ENCODE measurements at regions not wholly inside any gene's neighbourhood (a gene's known extent, or its start where the extent isn't known, plus 50 kb on each side); places are given as distances from the start of the nearest gene placed in this dataset.

GRCh38 chr9:13963005-13963653 lies 350.8 kb downstream of the NFIB start:
- Histone ChIP-seq H3K9me3 (ENCODE audit: control insufficient read depth, low read depth, low read length) (no peaks in the 10 kb centered on the region), H2AFZ (ENCODE audit: control insufficient read depth, low read length) (no peak overlapping the region), H3K79me2 (ENCODE audit: control insufficient read depth, insufficient read depth, low read length) (no peaks in the 10 kb centered on the region), H3K27ac (ENCODE audit: control insufficient read depth, insufficient read depth, low read length) (no peak overlapping the region), H3K4me1 (ENCODE audit: control insufficient read depth, extremely low read depth, insufficient read depth, low read length) (no peaks in the 10 kb centered on the region), H3K9ac (ENCODE audit: control insufficient read depth, extremely low read depth, insufficient read depth, low read length) (no peak overlapping the region), H3K36me3 (ENCODE audit: control insufficient read depth in 2 of 2, extremely low read depth in 1 of 2, insufficient read depth in 2 of 2, low read length in 2 of 2) (no peaks in the 10 kb centered on the region), H3K4me3 (ENCODE audit: control insufficient read depth in 2 of 3, extremely low read depth in 1 of 3, insufficient read depth in 2 of 3, low read depth in 1 of 3, low read length in 3 of 3) (no peak overlapping the region), H3K27me3 (ENCODE audit: control insufficient read depth, extremely low read depth, insufficient read depth, low read length) (no peaks in the 10 kb centered on the region), H3K9me1 (ENCODE audit: control insufficient read depth, extremely low read depth, insufficient read depth, low read length) (no peaks in the 10 kb centered on the region), H4K20me1 (ENCODE audit: control insufficient read depth, extremely low read depth, insufficient read depth, low read length) (no peaks in the 10 kb centered on the region), H3K4me2 (ENCODE audit: control insufficient read depth, extremely low read depth, insufficient read depth, low read depth, low read length) (no peak overlapping the region)
- FAIRE-seq (no peak), DNase-seq (ENCODE audit: low read depth, low spot score) (no peak)
- no peak for TF ChIP-seq EZH2 (IDR thresholded peaks at IDR 0.05; ENCODE audit: low read length)
- TF ChIP-seq, protein P1, sequence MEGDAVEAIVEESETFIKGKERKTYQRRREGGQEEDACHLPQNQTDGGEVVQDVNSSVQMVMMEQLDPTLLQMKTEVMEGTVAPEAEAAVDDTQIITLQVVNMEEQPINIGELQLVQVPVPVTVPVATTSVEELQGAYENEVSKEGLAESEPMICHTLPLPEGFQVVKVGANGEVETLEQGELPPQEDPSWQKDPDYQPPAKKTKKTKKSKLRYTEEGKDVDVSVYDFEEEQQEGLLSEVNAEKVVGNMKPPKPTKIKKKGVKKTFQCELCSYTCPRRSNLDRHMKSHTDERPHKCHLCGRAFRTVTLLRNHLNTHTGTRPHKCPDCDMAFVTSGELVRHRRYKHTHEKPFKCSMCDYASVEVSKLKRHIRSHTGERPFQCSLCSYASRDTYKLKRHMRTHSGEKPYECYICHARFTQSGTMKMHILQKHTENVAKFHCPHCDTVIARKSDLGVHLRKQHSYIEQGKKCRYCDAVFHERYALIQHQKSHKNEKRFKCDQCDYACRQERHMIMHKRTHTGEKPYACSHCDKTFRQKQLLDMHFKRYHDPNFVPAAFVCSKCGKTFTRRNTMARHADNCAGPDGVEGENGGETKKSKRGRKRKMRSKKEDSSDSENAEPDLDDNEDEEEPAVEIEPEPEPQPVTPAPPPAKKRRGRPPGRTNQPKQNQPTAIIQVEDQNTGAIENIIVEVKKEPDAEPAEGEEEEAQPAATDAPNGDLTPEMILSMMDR (optimal IDR thresholded peaks at IDR 0.05 in 1 of 3, IDR thresholded peaks at IDR 0.05 in 1 of 3, conservative IDR thresholded peaks at IDR 0.05 in 1 of 3; ENCODE audit: extremely low read depth in 1 of 3, insufficient read depth in 2 of 3, low read length in 3 of 3): no peak
- dilution Hi-C loops (cut with MboI; ENCODE audit: extremely low pct_ligation_motif_present, low sequenced_read_pairs): no loop called here

- Histone ChIP-seq H3K9me1 (ENCODE audit: control insufficient read depth, extremely low read depth, insufficient read depth, low read length) (no peaks in the 10 kb centered on the region), H3K4me1 (ENCODE audit: control insufficient read depth, extremely low read depth, insufficient read depth, low read length) (no peaks in the 10 kb centered on the region), H2AFZ (ENCODE audit: control insufficient read depth, low read length) (no peak overlapping the region), H3K36me3 (ENCODE audit: control insufficient read depth in 2 of 2, extremely low read depth in 1 of 2, insufficient read depth in 2 of 2, low read length in 2 of 2) (no peaks in the 10 kb centered on the region), H3K4me2 (ENCODE audit: control insufficient read depth, extremely low read depth, insufficient read depth, low read depth, low read length) (no peak overlapping the region), H3K9ac (ENCODE audit: control insufficient read depth, extremely low read depth, insufficient read depth, low read length) (no peak overlapping the region), H3K27me3 (ENCODE audit: control insufficient read depth, extremely low read depth, insufficient read depth, low read length) (no peaks in the 10 kb centered on the region), H3K79me2 (ENCODE audit: control insufficient read depth, insufficient read depth, low read length) (no peaks in the 10 kb centered on the region), H4K20me1 (ENCODE audit: control insufficient read depth, extremely low read depth, insufficient read depth, low read length) (no peaks in the 10 kb centered on the region), H3K9me3 (ENCODE audit: control insufficient read depth, low read depth, low read length) (no peaks in the 10 kb centered on the region), H3K27ac (ENCODE audit: control insufficient read depth, insufficient read depth, low read length) (no peak overlapping the region), H3K4me3 (ENCODE audit: control insufficient read depth in 2 of 3, extremely low read depth in 1 of 3, insufficient read depth in 2 of 3, low read depth in 1 of 3, low read length in 3 of 3) (no peak overlapping the region)
- DNase-seq (ENCODE audit: low read depth, low spot score) (no peak), FAIRE-seq (no peak)
- dilution Hi-C loops (cut with MboI; ENCODE audit: extremely low pct_ligation_motif_present, low sequenced_read_pairs): no loop called here
- TF ChIP-seq, protein P1 (optimal IDR thresholded peaks at IDR 0.05 in 1 of 3, IDR thresholded peaks at IDR 0.05 in 1 of 3, conservative IDR thresholded peaks at IDR 0.05 in 1 of 3; ENCODE audit: extremely low read depth in 1 of 3, insufficient read depth in 2 of 3, low read length in 3 of 3): no peak
- no peak for TF ChIP-seq EZH2 (IDR thresholded peaks at IDR 0.05; ENCODE audit: low read length)
Observed at GRCh38 chr9:13962006-13962405, 351.9 kb downstream of the NFIB start.

Measured in keratinocyte (primary cell).